ENCODE measurements at regions not wholly inside any gene's neighbourhood (a gene's known extent, or its start where the extent isn't known, plus 50 kb on each side); places are given as distances from the start of the nearest gene placed in this dataset.

- TF ChIP-seq CTCF (IDR thresholded peaks at IDR 0.05; ENCODE audit: low read depth, low read length, missing control alignments), result no peak
- DNase-seq (ENCODE audit: low read depth), result no peak
- no peak overlapping the region for H3K4me3 ChIP-seq (ENCODE audit: low read depth, low read length)
These were observed 193.9 kb downstream of the KCTD12 start for GRCh38 chr13:76692346-76692745.

DNA sequence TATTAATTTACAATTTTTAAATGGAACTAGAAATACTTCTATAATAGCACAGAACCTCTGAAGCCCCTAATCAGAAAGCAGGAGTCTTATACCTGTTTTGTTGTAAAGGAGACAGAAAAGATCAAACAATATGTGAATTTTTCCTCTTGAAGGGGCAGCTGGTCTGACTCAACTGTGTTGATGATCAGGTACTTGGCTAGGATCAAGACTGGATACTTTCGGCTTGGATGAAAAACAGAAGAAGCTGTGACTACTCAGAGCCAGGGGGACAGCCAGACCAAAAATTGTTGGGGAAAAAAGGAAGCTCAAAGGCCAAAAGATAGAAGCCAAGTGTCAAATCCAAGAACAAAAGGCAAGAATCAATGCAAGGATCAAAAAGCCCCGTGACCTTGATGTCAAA, 195.6 kb downstream of the KCTD12 start:
- no peak for DNase-seq (ENCODE audit: low read depth)
- no peak for TF ChIP-seq CTCF (IDR thresholded peaks at IDR 0.05; ENCODE audit: low read depth, low read length, missing control alignments)
- no peak overlapping the region for H3K4me3 ChIP-seq (ENCODE audit: low read depth, low read length)

DNA sequence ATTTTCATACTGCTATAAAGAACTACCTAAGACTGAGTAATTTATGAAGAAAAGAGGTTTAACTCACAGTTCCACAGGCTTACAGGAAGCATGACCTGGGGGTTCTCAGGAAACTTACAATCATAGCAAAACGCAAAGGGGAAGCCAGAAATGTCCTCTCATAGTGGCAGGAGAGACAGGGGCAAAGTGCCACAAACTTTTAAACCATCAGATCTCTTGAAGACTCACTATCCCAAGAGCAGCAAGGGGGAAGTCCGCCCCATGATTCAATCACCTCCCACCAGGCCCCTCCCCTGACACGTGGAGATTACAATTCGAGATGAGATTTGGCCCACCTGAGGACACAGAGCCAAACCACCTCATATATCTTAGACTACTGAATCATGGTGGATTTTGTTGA, 198.7 kb downstream of the KCTD12 start:
- H3K4me3 ChIP-seq (ENCODE audit: low read depth, low read length), result no peak overlapping the region
- DNase-seq (ENCODE audit: low read depth), result no peak
- no peak for TF ChIP-seq CTCF (IDR thresholded peaks at IDR 0.05; ENCODE audit: low read depth, low read length, missing control alignments)

DNA sequence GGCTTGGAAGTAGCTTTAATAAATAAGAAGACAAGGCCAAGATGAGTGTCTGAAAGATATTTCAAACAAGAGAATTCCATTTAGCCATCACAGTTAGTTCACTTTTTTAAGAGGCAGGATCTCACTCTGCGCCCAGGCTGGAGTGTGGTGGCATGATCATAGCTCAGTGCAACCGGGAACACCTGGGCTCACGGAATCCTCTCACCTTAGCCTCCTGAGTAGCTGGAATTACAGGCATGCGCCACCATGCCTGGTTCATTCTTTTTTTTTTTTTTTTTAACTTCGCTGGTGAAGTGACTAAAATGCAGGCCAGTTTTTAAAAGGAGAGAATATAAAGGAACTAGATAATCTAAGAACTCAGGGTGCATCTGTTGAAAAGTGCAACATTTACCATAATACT, 200.3 kb downstream of the KCTD12 start:
- H3K4me3 ChIP-seq (ENCODE audit: low read depth, low read length), result no peak overlapping the region
- no peak for DNase-seq (ENCODE audit: low read depth)
- TF ChIP-seq CTCF (IDR thresholded peaks at IDR 0.05; ENCODE audit: low read depth, low read length, missing control alignments), result no peak

DNA sequence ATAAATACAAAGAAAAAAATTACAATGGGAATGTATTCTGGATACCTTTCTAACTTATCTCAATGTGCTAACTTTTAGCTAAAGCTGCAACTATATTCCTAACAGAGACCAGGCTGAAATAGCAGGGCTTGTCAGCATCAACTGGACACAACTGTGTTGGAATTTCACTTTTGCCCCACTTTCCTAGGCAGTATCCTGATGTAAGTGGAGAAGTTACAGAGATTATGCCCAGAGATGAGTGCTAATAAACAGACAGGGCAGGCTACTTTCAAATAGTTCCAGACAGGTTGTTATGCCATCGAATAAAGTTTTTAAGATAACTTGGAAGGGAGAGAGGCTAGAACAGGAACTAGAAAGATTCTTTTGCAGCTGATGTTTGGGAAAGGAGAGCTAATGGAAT, 201.9 kb downstream of the KCTD12 start:
- H3K4me3 ChIP-seq (ENCODE audit: low read depth, low read length), result no peak overlapping the region
- no peak for TF ChIP-seq CTCF (IDR thresholded peaks at IDR 0.05; ENCODE audit: low read depth, low read length, missing control alignments)
- DNase-seq (ENCODE audit: low read depth), result no peak

DNA sequence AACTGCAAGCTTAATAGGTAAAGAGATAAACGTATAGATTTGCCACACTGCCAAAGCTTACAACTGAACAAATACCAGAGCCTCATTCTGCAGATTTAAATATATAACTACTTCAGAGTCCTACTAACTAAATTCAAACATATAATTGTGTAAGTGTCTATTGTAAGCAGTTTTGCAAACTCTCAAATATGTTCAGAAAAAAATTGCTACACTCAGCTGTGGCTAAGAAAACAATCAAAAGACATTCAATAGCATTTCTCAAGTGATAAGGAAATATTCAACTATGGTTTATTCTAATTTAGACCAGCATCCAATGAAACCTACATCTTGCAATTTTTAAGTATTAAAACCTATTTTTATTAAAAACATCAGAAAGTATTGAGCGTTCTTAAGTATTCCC, 202.4 kb downstream of the KCTD12 start:
- no peak for TF ChIP-seq CTCF (IDR thresholded peaks at IDR 0.05; ENCODE audit: low read depth, low read length, missing control alignments)
- H3K4me3 ChIP-seq (ENCODE audit: low read depth, low read length), result no peak overlapping the region

GRCh38 chr13:76683168-76683567, 203.0 kb downstream of the KCTD12 start:
- DNase-seq (ENCODE audit: low read depth), result no peak
- no peak for TF ChIP-seq CTCF (IDR thresholded peaks at IDR 0.05; ENCODE audit: low read depth, low read length, missing control alignments)
- H3K4me3 ChIP-seq (ENCODE audit: low read depth, low read length), result no peak overlapping the region

More for the DNA sequence above, 202.4 kb downstream of the KCTD12 start:
- no peak for DNase-seq (ENCODE audit: low read depth)
